WTC11 (cell line): ENCODE measurements at regions not wholly inside any gene's neighbourhood (a gene's known extent, or its start where the extent isn't known, plus 50 kb on each side); places are given as distances from the start of the nearest gene placed in this dataset.

Source experiments
- ATAC-seq: fragments of 200-7000 bp; cut with Tn5 transposase; 2 replicates; pipeline ENCODE4 v1.10.0; 2021; ENCODE audit warnings: mild to moderate bottlenecking, moderate library complexity
- CTCF ChIA-PET: fragments of 300-600 bp; sonication (Branson Sonifier 250); formaldehyde crosslinking; loops from one replicate; lab custom pipeline; 2021; ENCODE audit warnings: antibody characterized with exemption; lab: Charles Lee
- POLR2A ChIA-PET: fragments of 350-600 bp; sonication (Branson Sonifier 250); formaldehyde crosslinking; loops from one replicate; lab custom pipeline; 2021; ENCODE audit warnings: antibody characterized with exemption; lab: Charles Lee
- DNase-seq: peaks from one replicate; pipeline ENCODE4 v3.0.0; 2021; ENCODE audit warnings: low spot score
- H3K27ac Mint-ChIP-seq: 2 replicates; pipeline ENCODE4 v1.8.0; 2021; ENCODE audit warnings: mixed read lengths
- H3K27me3 Mint-ChIP-seq: 2 replicates; pipeline ENCODE4 v1.8.0; 2021; ENCODE audit warnings: low read depth, mild to moderate bottlenecking, moderate library complexity, mixed read lengths
- H3K36me3 Mint-ChIP-seq: 2 replicates; pipeline ENCODE4 v1.8.0; 2021; ENCODE audit warnings: mixed read lengths
- H3K4me1 Mint-ChIP-seq: 2 replicates; pipeline ENCODE4 v1.8.0; 2022; ENCODE audit warnings: mixed read lengths
- H3K4me3 Mint-ChIP-seq: 2 replicates; pipeline ENCODE4 v1.8.0; 2021; ENCODE audit warnings: mild to moderate bottlenecking, moderate library complexity, mixed read lengths
- H3K9me3 Mint-ChIP-seq: 2 replicates; pipeline ENCODE4 v1.8.0; 2021; ENCODE audit warnings: mixed read lengths
- ARID4B ChIP-seq: sonication (generic); formaldehyde crosslinking; IDR thresholded peaks from 2 replicates; pipeline ENCODE4 v1.8.0; 2023; ENCODE audit warnings: missing genetic modification reagents, mild to moderate bottlenecking, borderline replicate concordance
- ATF2 ChIP-seq: sonication (generic); formaldehyde crosslinking; IDR thresholded peaks from 2 replicates; pipeline ENCODE4 v1.8.1; 2022; ENCODE audit warnings: low read depth, missing genetic modification reagents, borderline replicate concordance
- FOXP1 ChIP-seq: sonication (generic); formaldehyde crosslinking; IDR thresholded peaks from 2 replicates; pipeline ENCODE4 v1.8.0; 2022; ENCODE audit warnings: missing genetic modification reagents, mild to moderate bottlenecking, moderate library complexity, borderline replicate concordance
- FOXP4 ChIP-seq: sonication (generic); formaldehyde crosslinking; IDR thresholded peaks from 2 replicates; pipeline ENCODE4 v1.8.0; 2022; ENCODE audit warnings: mild to moderate bottlenecking, missing genetic modification reagents
- GRHL2 ChIP-seq: fragments of 250-450 bp; sonication (Bioruptor Pico); IDR thresholded peaks from 2 replicates; pipeline ENCODE4 v1.8.0; 2022; ENCODE audit warnings: mild to moderate bottlenecking, moderate library complexity; ENCODE audit not compliant: insufficient replicate concordance, severe bottlenecking
- JUN ChIP-seq: sonication (generic); formaldehyde crosslinking; IDR thresholded peaks from 2 replicates; pipeline ENCODE4 v1.8.0; 2023; ENCODE audit warnings: mild to moderate bottlenecking, missing genetic modification reagents
- KAT7 ChIP-seq: sonication (generic); formaldehyde crosslinking; IDR thresholded peaks from 2 replicates; pipeline ENCODE4 v1.8.1; 2023; ENCODE audit warnings: missing genetic modification reagents, mild to moderate bottlenecking, borderline replicate concordance
- NFATC4 ChIP-seq: fragments of 250-450 bp; sonication (Bioruptor Pico); IDR thresholded peaks from 2 replicates; pipeline ENCODE4 v1.9.0; 2021; ENCODE audit warnings: mild to moderate bottlenecking
- NR1H2 ChIP-seq: sonication (generic); formaldehyde crosslinking; IDR thresholded peaks from 2 replicates; pipeline ENCODE4 v1.9.0; 2021; ENCODE audit warnings: mild to moderate bottlenecking, moderate library complexity, missing genetic modification reagents
- NR3C1 ChIP-seq: sonication (generic); formaldehyde crosslinking; conservative IDR thresholded peaks from 2 replicates; pipeline ENCODE4 v1.8.1; 2023; ENCODE audit warnings: low read depth, mild to moderate bottlenecking, missing genetic modification reagents
- PREB ChIP-seq: sonication (generic); formaldehyde crosslinking; IDR thresholded peaks from 2 replicates; pipeline ENCODE4 v1.8.1; 2022; ENCODE audit warnings: mild to moderate bottlenecking, missing genetic modification reagents, moderate library complexity, borderline replicate concordance
- RELA ChIP-seq: sonication (generic); formaldehyde crosslinking; IDR thresholded peaks from 2 replicates; pipeline ENCODE4 v1.8.1; 2022; ENCODE audit warnings: missing genetic modification reagents, mild to moderate bottlenecking, borderline replicate concordance
- USF1 ChIP-seq: sonication (generic); formaldehyde crosslinking; IDR thresholded peaks from 2 replicates; pipeline ENCODE4 v1.8.0; 2022; ENCODE audit warnings: mild to moderate bottlenecking, missing genetic modification reagents
- USF2 ChIP-seq: sonication (generic); formaldehyde crosslinking; IDR thresholded peaks from 2 replicates; pipeline ENCODE4 v1.8.1; 2023; ENCODE audit warnings: mild to moderate bottlenecking, missing genetic modification reagents, moderate library complexity
- ZBTB21 ChIP-seq: sonication (generic); formaldehyde crosslinking; IDR thresholded peaks from 2 replicates; pipeline ENCODE4 v1.8.1; 2023; ENCODE audit warnings: mild to moderate bottlenecking, missing genetic modification reagents, borderline replicate concordance
- ZNF416 ChIP-seq: fragments of 250-450 bp; sonication (Bioruptor Pico); IDR thresholded peaks from 2 replicates; pipeline ENCODE4 v1.9.0; 2021; ENCODE audit warnings: mild to moderate bottlenecking, inconsistent platforms
- ZNF423 ChIP-seq: fragments of 250-450 bp; sonication (Bioruptor Pico); IDR thresholded peaks from 2 replicates; pipeline ENCODE4 v2.1.2; 2022; ENCODE audit warnings: mild to moderate bottlenecking, moderate library complexity
- ZNF532 ChIP-seq: fragments of 250-450 bp; sonication (Bioruptor Pico); IDR thresholded peaks from 2 replicates; pipeline ENCODE4 v1.9.0; 2021; ENCODE audit warnings: mild to moderate bottlenecking, borderline replicate concordance
- ZNF671 ChIP-seq: fragments of 250-450 bp; sonication (Bioruptor Pico); IDR thresholded peaks from 2 replicates; pipeline ENCODE4 v1.8.0; 2021; ENCODE audit warnings: mild to moderate bottlenecking

- no peak for TF ChIP-seq FOXP4
Measured at GRCh38 chr5:58019614-58020013, 440.3 kb downstream of the PLK2 start (continued).

- Mint-ChIP-seq H3K4me1 (peaks cover 5% of the 10 kb centered on the region; the same call in 1 of the 2 replicates), H3K27me3 (no peaks in the 10 kb centered on the region), H3K9me3 (no peaks in the 10 kb centered on the region), H3K27ac (no peak overlapping the region), H3K36me3 (no peaks in the 10 kb centered on the region), H3K4me3 (no peak overlapping the region)
- CTCF ChIA-PET: no interaction called here
- POLR2A ChIA-PET: no interaction called here
- DNase-seq (no peak), ATAC-seq (no peak)
- no peak for TF ChIP-seq ZNF423
- TF ChIP-seq NR1H2 (CRISPR knock-in tag): no peak
- TF ChIP-seq RELA (CRISPR knock-in tag): no peak
- TF ChIP-seq ARID4B: no peak
- no peak for TF ChIP-seq GRHL2 (CRISPR knock-in tag)
- TF ChIP-seq NR3C1 (CRISPR knock-in tag): no peak
- no peak for TF ChIP-seq ZNF532 (CRISPR knock-in tag)
- TF ChIP-seq JUN (CRISPR knock-in tag): no peak
- TF ChIP-seq ZNF416 (CRISPR knock-in tag): no peak
- no peak for TF ChIP-seq ATF2 (CRISPR knock-in tag)
- no peak for TF ChIP-seq NFATC4 (CRISPR knock-in tag)
- no peak for TF ChIP-seq KAT7 (CRISPR knock-in tag)
- TF ChIP-seq FOXP4: no peak
- TF ChIP-seq FOXP1 (CRISPR knock-in tag): no peak
- no peak for TF ChIP-seq USF1 (CRISPR knock-in tag)
- no peak for TF ChIP-seq USF2 (CRISPR knock-in tag)
- no peak for TF ChIP-seq ZNF671 (CRISPR knock-in tag)
- no peak for TF ChIP-seq ZBTB21 (CRISPR knock-in tag)
- no peak for TF ChIP-seq PREB
Measured at GRCh38 chr5:58018016-58018415, 441.9 kb downstream of the PLK2 start.
